ENCODE measurements at regions not wholly inside any gene's neighbourhood (a gene's known extent, or its start where the extent isn't known, plus 50 kb on each side); places are given as distances from the start of the nearest gene placed in this dataset.

GRCh38 chr5:74174366-74174765 lies 466.2 kb downstream of the ENC1 start:
- DNase-seq = no peak

GRCh38 chr5:74173665-74174064 lies 466.9 kb downstream of the ENC1 start:
- no peak for DNase-seq

GRCh38 chr5:74173241-74173640 lies 467.3 kb downstream of the ENC1 start:
- DNase-seq = no peak

- no peak for DNase-seq
These were observed 470.8 kb downstream of the ENC1 start for GRCh38 chr5:74169701-74170100.

GRCh38 chr5:74167930-74168315 lies 472.6 kb downstream of the ENC1 start:
- no peak for DNase-seq

GRCh38 chr5:74167206-74167929 lies 473.2 kb downstream of the ENC1 start:
- DNase-seq = no peak

GRCh38 chr5:74166064-74166463 lies 474.5 kb downstream of the ENC1 start:
- DNase-seq = no peak

GRCh38 chr5:74164725-74165235 lies 475.7 kb downstream of the ENC1 start:
- no peak for DNase-seq

GRCh38 chr5:74162524-74162923 lies 478.0 kb downstream of the ENC1 start:
- DNase-seq = no peak

GRCh38 chr5:74161170-74161569 lies 479.4 kb downstream of the ENC1 start:
- no peak for DNase-seq

GRCh38 chr5:74156728-74157383 lies 483.7 kb downstream of the ENC1 start:
- no peak for DNase-seq

- DNase-seq = no peak
These were observed 485.0 kb downstream of the ENC1 start for GRCh38 chr5:74155501-74155900.

GRCh38 chr5:74154526-74154925 lies 486.0 kb downstream of the ENC1 start:
- DNase-seq = no peak

GRCh38 chr5:74153255-74153790 lies 487.2 kb downstream of the ENC1 start:
- DNase-seq = no peak

GRCh38 chr5:74152625-74153254 lies 487.8 kb downstream of the ENC1 start:
- no peak for DNase-seq

- no peak for DNase-seq
These were observed 488.4 kb downstream of the ENC1 start for GRCh38 chr5:74152136-74152535.

- no peak for DNase-seq
These were observed 491.1 kb downstream of the ENC1 start for GRCh38 chr5:74149395-74149794.

GRCh38 chr5:74148321-74148720 lies 492.2 kb downstream of the ENC1 start:
- no peak for DNase-seq

GRCh38 chr5:74146796-74147195 lies 493.7 kb downstream of the ENC1 start:
- DNase-seq = no peak

- no peak for DNase-seq
These were observed 494.6 kb downstream of the ENC1 start for GRCh38 chr5:74145951-74146350.

GRCh38 chr5:74143721-74144330 lies 496.7 kb downstream of the ENC1 start:
- DNase-seq = no peak

GRCh38 chr5:74143151-74143550 lies 497.4 kb downstream of the ENC1 start:
- DNase-seq = no peak

GRCh38 chr5:74141053-74141452 lies 499.5 kb downstream of the ENC1 start:
- DNase-seq = no peak
